Testis (tissue), 2 donors: ENCODE measurements at regions not wholly inside any gene's neighbourhood (a gene's known extent, or its start where the extent isn't known, plus 50 kb on each side); places are given as distances from the start of the nearest gene placed in this dataset.

Experiments used
- DNase-seq: peaks from one replicate; pipeline ENCODE4 v3.0.0-alpha.2; 2019
- H3K27ac ChIP-seq, 2 donors: fragments of 200-600 bp; sonication (generic); one replicate each; pipeline ENCODE4 v1.5.1; 2019
- H3K27me3 ChIP-seq: fragments of 200-600 bp; sonication (generic); one replicate; pipeline ENCODE4 v1.5.1; 2019
- H3K36me3 ChIP-seq: fragments of 200-600 bp; sonication (generic); one replicate; pipeline ENCODE4 v1.5.1; 2017; ENCODE audit warnings: low read depth; ENCODE audit errors: missing control alignments
- H3K4me1 ChIP-seq: fragments of 200-600 bp; sonication (generic); one replicate; pipeline ENCODE4 v1.5.1; 2019
- H3K4me3 ChIP-seq, 2 donors: fragments of 200-600 bp; sonication (generic); one replicate each; pipeline ENCODE4 v1.5.1; 2017 to 2019
- H3K9me3 ChIP-seq: fragments of 200-600 bp; sonication (generic); one replicate; pipeline ENCODE4 v1.5.1; 2017
- CTCF ChIP-seq, 3 experiments: fragments of 450-650 bp in 2 of 3; fragments of 200-600 bp in 1 of 3; sonication (generic) in 1 of 3; IDR thresholded peaks; one replicate each; pipeline ENCODE4 v1.5.1; 2016 to 2019; ENCODE audit warnings: antibody characterized with exemption in 3 of 3, mild to moderate bottlenecking in 2 of 3, moderate library complexity in 1 of 3
- POLR2A ChIP-seq: fragments of 450-650 bp; IDR thresholded peaks from one replicate; pipeline ENCODE4 v1.6.1; 2017; ENCODE audit warnings: antibody characterized with exemption, mild to moderate bottlenecking, moderate library complexity
- WGBS, 2 donors: methylation state at CpG; one replicate each; pipeline ENCODE4 v1.1.5; 2018; 5-methylcytosine and 5-hydroxymethylcytosine counted together
- intact Hi-C: fragments of 100-400 bp; cut with DNase I; formaldehyde crosslinking; loops from one replicate; pipeline ENCODE4 v1.15.1; 2023; ENCODE audit warnings: low total_unique reads

DNA sequence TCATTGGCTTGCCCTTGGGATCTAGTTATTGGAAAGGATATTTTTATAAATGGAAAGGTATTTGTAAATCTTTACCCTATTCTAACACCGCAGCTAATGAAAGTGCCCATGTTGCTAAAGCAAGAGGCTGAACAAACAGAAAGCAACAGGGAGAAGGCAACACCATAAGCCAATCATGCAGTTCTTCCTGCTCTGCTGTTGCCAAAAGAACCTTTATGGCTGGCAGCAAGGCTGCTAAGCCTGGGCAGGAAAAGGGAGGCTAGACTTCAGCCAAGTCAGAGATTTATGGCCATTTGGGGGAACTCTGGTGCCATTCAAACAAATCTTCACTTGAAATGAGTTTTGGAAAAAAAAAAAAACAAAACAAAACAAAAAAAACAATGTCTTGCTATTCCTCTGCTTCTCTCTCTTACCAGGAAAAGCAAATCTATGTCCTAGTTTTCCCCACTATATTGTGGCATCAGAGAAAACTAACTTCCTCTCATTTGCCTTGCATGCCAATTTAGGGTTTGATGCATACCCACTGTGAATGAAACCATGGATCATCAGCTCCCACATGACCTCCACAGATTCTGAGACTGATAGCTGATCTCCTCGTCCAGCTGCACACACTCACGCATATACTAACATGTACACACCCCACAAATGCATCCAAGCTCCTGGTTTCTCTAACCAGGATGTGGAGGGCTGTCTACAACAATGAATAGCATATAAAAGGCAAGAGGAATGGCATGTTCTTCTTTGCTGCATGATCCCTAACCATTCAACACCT, 179.3 kb downstream of the C1D start:
- 86 to 90% methylated on average over 3 of the region's 3 CpGs for WGBS, 2 donors
- no peak for TF ChIP-seq CTCF (IDR thresholded peaks at IDR 0.05)
- TF ChIP-seq POLR2A = no peak
- Histone ChIP-seq H3K4me3 (no peak overlapping the region), H3K9me3 (no peaks in the 10 kb centered on the region), H3K36me3 (no peaks in the 10 kb centered on the region), H3K27me3 (no peaks in the 10 kb centered on the region), H3K4me1 (no peaks in the 10 kb centered on the region), H3K27ac (no peak overlapping the region)
- DNase-seq = no peak
- intact Hi-C loops = no loop called here

GRCh38 chr2:67888351-67889005, 174.3 kb downstream of the C1D start:
- Histone ChIP-seq H3K27ac (no peak overlapping the region), H3K36me3 (no peaks in the 10 kb centered on the region), H3K27me3 (no peaks in the 10 kb centered on the region), H3K4me3 (no peak overlapping the region), H3K9me3 (no peaks in the 10 kb centered on the region), H3K4me1 (no peaks in the 10 kb centered on the region)
- intact Hi-C loops = no loop called here
- no peak for TF ChIP-seq POLR2A
- no peak for TF ChIP-seq CTCF (IDR thresholded peaks at IDR 0.05)
- DNase-seq = no peak

DNA sequence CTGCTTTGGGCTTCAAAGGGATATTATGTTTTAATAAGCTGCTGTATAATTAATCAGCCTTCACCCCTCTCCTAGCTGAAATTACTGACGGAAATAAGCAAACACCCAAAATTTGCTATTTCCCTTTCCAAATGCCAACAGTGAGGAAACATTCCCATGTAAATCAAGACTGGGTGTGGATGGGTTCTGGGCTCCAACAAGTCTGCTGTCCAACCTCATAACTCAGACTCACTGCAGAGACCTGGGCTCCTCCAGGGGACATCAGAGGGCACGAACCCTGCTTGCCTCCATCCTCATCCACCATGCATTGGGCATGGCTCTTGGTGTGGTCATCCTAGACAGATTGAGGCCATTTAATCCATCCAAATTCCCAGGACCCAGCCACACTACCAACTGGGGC, 173.7 kb downstream of the C1D start:
- intact Hi-C loops = no loop called here
- Histone ChIP-seq H3K9me3 (no peaks in the 10 kb centered on the region), H3K27me3 (no peaks in the 10 kb centered on the region), H3K4me1 (no peaks in the 10 kb centered on the region), H3K4me3 (no peak overlapping the region), H3K36me3 (no peaks in the 10 kb centered on the region), H3K27ac (no peak overlapping the region)
- DNase-seq = no peak
- WGBS, 2 donors = 100% methylated on average over 2 of the region's 2 CpGs
- TF ChIP-seq CTCF (IDR thresholded peaks at IDR 0.05) (no peak), POLR2A (no peak)

- no peak for TF ChIP-seq CTCF (IDR thresholded peaks at IDR 0.05)
- no peak for TF ChIP-seq POLR2A
- Histone ChIP-seq H3K9me3 (no peaks in the 10 kb centered on the region), H3K4me1 (no peaks in the 10 kb centered on the region), H3K27ac (no peak overlapping the region), H3K36me3 (no peaks in the 10 kb centered on the region), H3K4me3 (no peak overlapping the region), H3K27me3 (no peaks in the 10 kb centered on the region)
- intact Hi-C loops = no loop called here
- 85 to 87% methylated on average over 1 of the region's 1 CpG for WGBS, 2 donors
- no peak for DNase-seq
Measured at GRCh38 chr2:67891642-67892041, 171.2 kb downstream of the C1D start.
